ENCODE measurements at regions not wholly inside any gene's neighbourhood (a gene's known extent, or its start where the extent isn't known, plus 50 kb on each side); places are given as distances from the start of the nearest gene placed in this dataset.

- TF ChIP-seq CTCF (conservative IDR thresholded peaks at IDR 0.05 in 1 of 2, IDR thresholded peaks at IDR 0.05 in 1 of 2; ENCODE audit: extremely low read depth in 1 of 2, insufficient read depth in 1 of 2, low read depth in 1 of 2, low read length in 2 of 2) (no peak), EZH2 (IDR thresholded peaks at IDR 0.05; ENCODE audit: borderline replicate concordance, low read length) (no peak)
Observed at GRCh38 chr4:152117054-152117453, 356.2 kb upstream of the GATB start.
